ENCODE measurements at regions not wholly inside any gene's neighbourhood (a gene's known extent, or its start where the extent isn't known, plus 50 kb on each side); places are given as distances from the start of the nearest gene placed in this dataset.
"Not testable (repeated sequence)": the region's sequence is repeated elsewhere in the genome, so short reads cannot be mapped to it uniquely, and the experiment has no call there.

DNA sequence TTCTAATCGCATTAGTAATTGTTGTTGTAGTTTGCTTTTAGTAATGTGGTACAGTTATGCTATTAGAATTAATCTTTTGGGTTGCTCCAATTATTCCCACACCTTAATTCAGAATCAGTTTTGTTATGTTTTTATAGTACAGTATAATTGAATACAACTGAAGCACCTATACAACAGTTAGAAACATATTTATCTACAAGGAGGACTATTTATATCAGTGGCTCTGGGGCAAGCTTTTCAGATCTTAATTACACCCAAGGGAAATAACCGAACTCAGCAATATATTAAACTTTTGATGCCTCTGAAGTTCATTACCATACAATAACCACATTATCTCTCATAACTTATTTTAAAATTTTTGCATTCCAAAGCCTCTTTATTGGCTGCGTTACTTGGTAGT is 74.4 kb downstream of the LHX9 start:
- Histone ChIP-seq H3K36me3 (no peaks in the 10 kb centered on the region), H3K4me3 (no peak overlapping the region), H3K27ac (no peak overlapping the region), H3K4me1 (no peaks in the 10 kb centered on the region), H3K27me3 (no peaks in the 10 kb centered on the region), H3K9me3 (no peaks in the 10 kb centered on the region)
- no peak for TF ChIP-seq POLR2A (IDR thresholded peaks at IDR 0.05)
- TF ChIP-seq EP300 (IDR thresholded peaks at IDR 0.05): no peak
- TF ChIP-seq POLR2AphosphoS5 (IDR thresholded peaks at IDR 0.05): no peak
- TF ChIP-seq, protein P1, sequence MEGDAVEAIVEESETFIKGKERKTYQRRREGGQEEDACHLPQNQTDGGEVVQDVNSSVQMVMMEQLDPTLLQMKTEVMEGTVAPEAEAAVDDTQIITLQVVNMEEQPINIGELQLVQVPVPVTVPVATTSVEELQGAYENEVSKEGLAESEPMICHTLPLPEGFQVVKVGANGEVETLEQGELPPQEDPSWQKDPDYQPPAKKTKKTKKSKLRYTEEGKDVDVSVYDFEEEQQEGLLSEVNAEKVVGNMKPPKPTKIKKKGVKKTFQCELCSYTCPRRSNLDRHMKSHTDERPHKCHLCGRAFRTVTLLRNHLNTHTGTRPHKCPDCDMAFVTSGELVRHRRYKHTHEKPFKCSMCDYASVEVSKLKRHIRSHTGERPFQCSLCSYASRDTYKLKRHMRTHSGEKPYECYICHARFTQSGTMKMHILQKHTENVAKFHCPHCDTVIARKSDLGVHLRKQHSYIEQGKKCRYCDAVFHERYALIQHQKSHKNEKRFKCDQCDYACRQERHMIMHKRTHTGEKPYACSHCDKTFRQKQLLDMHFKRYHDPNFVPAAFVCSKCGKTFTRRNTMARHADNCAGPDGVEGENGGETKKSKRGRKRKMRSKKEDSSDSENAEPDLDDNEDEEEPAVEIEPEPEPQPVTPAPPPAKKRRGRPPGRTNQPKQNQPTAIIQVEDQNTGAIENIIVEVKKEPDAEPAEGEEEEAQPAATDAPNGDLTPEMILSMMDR (IDR thresholded peaks at IDR 0.05): no peak
- WGBS, 2 donors (ENCODE audit: low coverage in 1 of 2): 76 to 79% methylated on average over 3 of the region's 3 CpGs
- ATAC-seq: no peak

DNA sequence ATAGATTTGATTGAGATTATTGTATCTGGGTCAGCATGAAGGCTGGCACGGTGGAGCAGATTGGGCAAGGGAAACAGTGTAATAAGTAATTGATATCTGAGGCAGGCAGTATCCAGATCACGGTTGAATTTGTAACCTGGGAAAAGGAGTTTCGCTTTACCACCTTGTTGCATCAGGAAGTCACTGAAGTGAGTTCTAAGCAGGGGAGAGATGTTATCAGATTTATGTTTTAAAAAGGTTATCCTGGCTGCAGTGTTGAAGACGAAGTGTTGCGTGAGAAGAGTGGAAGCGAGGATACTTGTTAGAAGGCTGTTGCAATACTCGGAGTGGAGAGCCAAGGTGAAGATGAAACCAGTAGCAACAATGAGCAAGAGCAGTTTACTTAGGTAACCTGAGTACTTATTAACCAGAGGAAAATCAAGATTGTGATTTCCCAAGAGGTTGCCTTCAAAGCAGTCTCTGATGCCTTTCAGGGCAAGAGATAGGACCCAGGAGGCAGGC is 77.8 kb downstream of the LHX9 start:
- TF ChIP-seq EP300 (IDR thresholded peaks at IDR 0.05) (no peak), POLR2AphosphoS5 (IDR thresholded peaks at IDR 0.05) (no peak), POLR2A (IDR thresholded peaks at IDR 0.05) (no peak)
- TF ChIP-seq, protein P1 (IDR thresholded peaks at IDR 0.05): no peak
- no peak overlapping the region for H3K4me3 ChIP-seq
- no peak overlapping the region for H3K27ac ChIP-seq
- H3K4me1 ChIP-seq: no peaks in the 10 kb centered on the region
- WGBS, 2 donors (ENCODE audit: low coverage in 1 of 2): 89 to 91% methylated on average over 7 of the region's 7 CpGs
- no peaks in the 10 kb centered on the region for H3K36me3 ChIP-seq
- no peak for ATAC-seq
- H3K27me3 ChIP-seq: no peaks in the 10 kb centered on the region
- no peaks in the 10 kb centered on the region for H3K9me3 ChIP-seq

DNA sequence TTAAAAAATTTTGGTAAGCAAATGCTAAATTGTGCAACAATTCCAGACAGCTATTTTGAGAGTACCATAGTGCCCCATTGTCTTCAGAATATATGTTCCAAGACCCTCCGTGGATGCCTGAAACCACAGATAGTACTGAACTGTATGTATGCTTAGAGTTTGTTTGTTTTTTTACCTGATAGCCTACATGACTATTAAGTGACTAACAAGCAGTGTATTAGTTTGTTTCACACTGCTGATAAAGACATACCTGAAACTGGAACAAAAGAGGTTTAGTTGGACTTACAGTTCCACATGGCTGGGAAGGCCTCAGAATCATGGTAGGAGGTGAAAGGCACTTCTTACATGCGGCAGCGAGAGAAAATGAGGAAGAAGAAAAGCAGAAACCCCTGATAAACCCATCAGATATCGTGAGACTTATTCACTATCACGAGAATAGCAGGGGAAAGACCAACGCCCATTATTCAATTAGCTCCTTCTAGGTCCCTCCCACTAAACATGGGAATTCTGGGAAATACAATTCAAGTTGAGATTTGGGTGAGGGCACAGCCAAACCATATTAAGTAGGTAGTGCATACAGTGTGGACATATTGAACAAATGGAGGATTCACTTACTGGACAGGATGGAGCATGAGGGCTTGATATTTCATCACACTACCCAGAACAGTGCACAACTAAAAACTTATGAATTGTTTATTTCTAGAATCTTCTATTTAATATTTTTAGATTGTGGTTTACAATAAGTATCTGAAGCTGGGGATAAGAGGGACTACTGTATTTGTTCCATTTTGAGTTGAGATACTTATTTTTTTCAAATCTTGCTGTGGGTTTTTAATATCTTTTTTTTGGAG is 78.5 kb downstream of the LHX9 start:
- 75 to 85% methylated on average over 5 of the region's 6 CpGs for WGBS, 2 donors (ENCODE audit: low coverage in 1 of 2)
- H3K36me3 ChIP-seq: no peaks in the 10 kb centered on the region

GRCh38 chr1:197996259-197996512 is 79.0 kb downstream of the LHX9 start:
- H3K27ac ChIP-seq: not testable (repeated sequence)

More for the DNA sequence above, 78.5 kb downstream of the LHX9 start:
- no peaks in the 10 kb centered on the region for H3K9me3 ChIP-seq
- TF ChIP-seq, protein P1 (IDR thresholded peaks at IDR 0.05): no peak
- no peak for TF ChIP-seq POLR2A (IDR thresholded peaks at IDR 0.05)
- TF ChIP-seq POLR2AphosphoS5 (IDR thresholded peaks at IDR 0.05): no peak
- TF ChIP-seq EP300 (IDR thresholded peaks at IDR 0.05): no peak
- ATAC-seq: no peak
- no peaks in the 10 kb centered on the region for H3K4me1 ChIP-seq
- H3K27me3 ChIP-seq: no peaks in the 10 kb centered on the region
- no peak overlapping the region for H3K27ac ChIP-seq
- H3K4me3 ChIP-seq: no peak overlapping the region

DNA sequence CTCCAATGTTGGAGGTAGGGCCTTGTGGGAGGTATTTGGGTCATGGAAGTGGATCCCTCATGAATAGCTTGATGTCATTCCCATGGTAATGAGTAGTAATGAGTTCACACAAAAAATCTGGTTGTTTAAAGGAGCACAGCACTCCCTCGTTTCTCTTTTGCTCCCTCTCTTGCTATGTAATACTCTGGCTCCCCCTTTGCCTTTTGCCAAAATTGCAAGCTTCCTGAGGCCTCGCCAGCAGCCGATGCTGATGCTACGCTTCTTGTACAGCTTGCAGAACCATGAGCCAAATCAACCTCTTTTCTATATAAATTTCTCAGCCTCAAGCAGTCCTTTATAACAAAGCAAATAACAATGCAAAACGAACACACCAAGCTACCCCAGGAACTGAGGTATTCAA is 80.9 kb downstream of the LHX9 start:
- H3K27me3 ChIP-seq: no peaks in the 10 kb centered on the region
- H3K4me3 ChIP-seq: no peak overlapping the region
- 71 to 72% methylated on average over 5 of the region's 5 CpGs for WGBS, 2 donors (ENCODE audit: low coverage in 1 of 2)
- ATAC-seq: no peak
- no peaks in the 10 kb centered on the region for H3K36me3 ChIP-seq
- H3K27ac ChIP-seq: no peak overlapping the region
- no peak for TF ChIP-seq POLR2AphosphoS5 (IDR thresholded peaks at IDR 0.05)
- no peak for TF ChIP-seq EP300 (IDR thresholded peaks at IDR 0.05)
- TF ChIP-seq, protein P1 (IDR thresholded peaks at IDR 0.05): no peak
- no peak for TF ChIP-seq POLR2A (IDR thresholded peaks at IDR 0.05)
- H3K9me3 ChIP-seq: no peaks in the 10 kb centered on the region
- H3K4me1 ChIP-seq: no peaks in the 10 kb centered on the region

More at GRCh38 chr1:197996259-197996512, 79.0 kb downstream of the LHX9 start:
- 94 to 100% methylated on average over 1 to 3 of the region's 3 CpGs for WGBS, 2 donors (ENCODE audit: low coverage in 1 of 2)
- not testable (repeated sequence) for H3K4me1 ChIP-seq, H3K4me3 ChIP-seq, H3K36me3 ChIP-seq, H3K27me3 ChIP-seq, ATAC-seq, H3K9me3 ChIP-seq
